Adrenal gland (tissue), 5 donors: ENCODE measurements at regions not wholly inside any gene's neighbourhood (a gene's known extent, or its start where the extent isn't known, plus 50 kb on each side); places are given as distances from the start of the nearest gene placed in this dataset.

Source experiments
- CTCF ChIP-seq, 6 experiments: fragments of 450-650 bp in 4 of 6; fragments of 200-600 bp in 2 of 6; sonication (generic) in 1 of 6; IDR thresholded peaks; 1 replicate in 5 of 6; 2 replicates in 1 of 6; pipeline versions ENCODE4 v1.5.1 to v1.8.0; 2016 to 2021; ENCODE audit warnings: antibody characterized with exemption in 6 of 6, mild to moderate bottlenecking in 2 of 6, moderate library complexity in 1 of 6
- POLR2A ChIP-seq, 2 donors: fragments of 450-650 bp; IDR thresholded peaks; one replicate each; pipeline ENCODE4 v1.6.1; 2017; ENCODE audit warnings: antibody characterized with exemption in 2 of 2, mild to moderate bottlenecking in 2 of 2, moderate library complexity in 1 of 2
- donor health status: DM: no; HTN: no; CAD: no.

GRCh38 chr5:121596882-121597281, 254.8 kb upstream of the FTMT start:
- no peak for TF ChIP-seq CTCF (IDR thresholded peaks at IDR 0.05)
- no peak for TF ChIP-seq POLR2A (IDR thresholded peaks at IDR 0.05)
